ENCODE measurements at regions not wholly inside any gene's neighbourhood (a gene's known extent, or its start where the extent isn't known, plus 50 kb on each side); places are given as distances from the start of the nearest gene placed in this dataset.
"Not testable (repeated sequence)": the region's sequence is repeated elsewhere in the genome, so short reads cannot be mapped to it uniquely, and the experiment has no call there.

- no peaks in the 10 kb centered on the region for H3K9me3 ChIP-seq (ENCODE audit: control insufficient read depth in 2 of 2, low read length in 2 of 2)
- H3K9ac ChIP-seq (ENCODE audit: low read depth in 1 of 2, low read length in 2 of 2): no peak overlapping the region
- no peak overlapping the region for H3K4me3 ChIP-seq (ENCODE audit: low read length in 2 of 2)
- H3K4me1 ChIP-seq (ENCODE audit: control insufficient read depth in 2 of 2, insufficient read depth in 2 of 2, low read length in 2 of 2): no peaks in the 10 kb centered on the region
- no peak overlapping the region for H3K27ac ChIP-seq (ENCODE audit: low read depth in 2 of 2, low read length in 2 of 2)
- H3K27me3 ChIP-seq (ENCODE audit: control insufficient read depth in 2 of 2, insufficient read depth in 2 of 2, low read length in 2 of 2): no peaks in the 10 kb centered on the region
- no peaks in the 10 kb centered on the region for H3K36me3 ChIP-seq (ENCODE audit: control insufficient read depth in 2 of 2, insufficient read depth in 2 of 2, low read length in 2 of 2)
Observed at GRCh38 chr9:17888066-17888465, 309.2 kb downstream of the SH3GL2 start.

GRCh38 chr9:17888964-17889363 lies 310.1 kb downstream of the SH3GL2 start:
- H3K4me3 ChIP-seq (ENCODE audit: low read length in 2 of 2); H3K4me1 ChIP-seq (ENCODE audit: control insufficient read depth in 2 of 2, insufficient read depth in 2 of 2, low read length in 2 of 2); H3K27me3 ChIP-seq (ENCODE audit: control insufficient read depth in 2 of 2, insufficient read depth in 2 of 2, low read length in 2 of 2); H3K9me3 ChIP-seq (ENCODE audit: control insufficient read depth in 2 of 2, low read length in 2 of 2); H3K9ac ChIP-seq (ENCODE audit: low read depth in 1 of 2, low read length in 2 of 2); H3K27ac ChIP-seq (ENCODE audit: low read depth in 2 of 2, low read length in 2 of 2); H3K36me3 ChIP-seq (ENCODE audit: control insufficient read depth in 2 of 2, insufficient read depth in 2 of 2, low read length in 2 of 2): not testable (repeated sequence)

DNA sequence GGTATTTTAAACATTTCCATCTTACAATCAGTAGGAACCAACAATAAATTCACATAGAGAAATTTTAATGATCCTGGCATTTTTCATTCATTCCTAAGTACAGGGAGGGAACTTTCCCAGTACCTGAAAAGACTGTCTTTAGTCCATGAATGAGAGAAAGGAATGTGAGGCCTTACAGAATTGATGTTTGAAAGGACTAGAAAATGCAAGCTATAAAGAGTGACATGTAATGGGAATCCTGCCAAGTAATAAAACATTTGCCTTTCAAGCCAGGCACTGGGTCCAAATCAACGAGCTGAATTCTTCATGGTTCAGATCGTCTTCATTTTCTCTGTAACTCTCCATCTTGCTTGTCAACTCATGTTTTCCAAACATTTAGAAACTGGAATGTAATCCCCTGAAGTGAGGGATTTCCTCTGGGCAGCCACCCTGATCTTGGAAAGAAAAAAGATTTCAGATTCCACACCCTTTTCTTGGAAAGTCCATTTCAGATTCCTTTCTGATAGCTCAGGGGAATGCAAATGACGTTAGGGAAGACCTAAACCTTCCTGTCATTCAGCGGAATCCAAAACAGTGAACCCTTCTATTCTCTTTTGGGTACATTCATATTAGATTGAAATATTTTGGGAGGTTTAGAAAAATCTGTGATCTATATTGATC lies 315.8 kb downstream of the SH3GL2 start:
- no peak overlapping the region for H3K27ac ChIP-seq (ENCODE audit: low read depth in 2 of 2, low read length in 2 of 2)
- H3K9me3 ChIP-seq (ENCODE audit: control insufficient read depth in 2 of 2, low read length in 2 of 2): no peaks in the 10 kb centered on the region
- no peak overlapping the region for H3K4me3 ChIP-seq (ENCODE audit: low read length in 2 of 2)
- H3K9ac ChIP-seq (ENCODE audit: low read depth in 1 of 2, low read length in 2 of 2): no peak overlapping the region
- no peaks in the 10 kb centered on the region for H3K4me1 ChIP-seq (ENCODE audit: control insufficient read depth in 2 of 2, insufficient read depth in 2 of 2, low read length in 2 of 2)
- no peaks in the 10 kb centered on the region for H3K27me3 ChIP-seq (ENCODE audit: control insufficient read depth in 2 of 2, insufficient read depth in 2 of 2, low read length in 2 of 2)
- no peaks in the 10 kb centered on the region for H3K36me3 ChIP-seq (ENCODE audit: control insufficient read depth in 2 of 2, insufficient read depth in 2 of 2, low read length in 2 of 2)

- Histone ChIP-seq H3K9me3 (ENCODE audit: control insufficient read depth in 2 of 2, low read length in 2 of 2) (no peaks in the 10 kb centered on the region), H3K36me3 (ENCODE audit: control insufficient read depth in 2 of 2, insufficient read depth in 2 of 2, low read length in 2 of 2) (no peaks in the 10 kb centered on the region), H3K27ac (ENCODE audit: low read depth in 2 of 2, low read length in 2 of 2) (no peak overlapping the region), H3K4me3 (ENCODE audit: low read length in 2 of 2) (no peak overlapping the region), H3K4me1 (ENCODE audit: control insufficient read depth in 2 of 2, insufficient read depth in 2 of 2, low read length in 2 of 2) (peaks cover 3 to 4% of the 10 kb centered on the region in 2 donors), H3K9ac (ENCODE audit: low read depth in 1 of 2, low read length in 2 of 2) (no peak overlapping the region), H3K27me3 (ENCODE audit: control insufficient read depth in 2 of 2, insufficient read depth in 2 of 2, low read length in 2 of 2) (peaks cover 0 to under 1% of the 10 kb centered on the region in 2 donors)
Observed at GRCh38 chr9:17900606-17901005, 321.7 kb downstream of the SH3GL2 start.

GRCh38 chr9:17905366-17905765 lies 326.5 kb downstream of the SH3GL2 start:
- Histone ChIP-seq H3K27me3 (ENCODE audit: control insufficient read depth in 2 of 2, insufficient read depth in 2 of 2, low read length in 2 of 2) (peaks cover 0 to 4% of the 10 kb centered on the region in 2 donors), H3K27ac (ENCODE audit: low read depth in 2 of 2, low read length in 2 of 2) (peak overlapping the region in 1 of 2 donors; percentile 87), H3K36me3 (ENCODE audit: control insufficient read depth in 2 of 2, insufficient read depth in 2 of 2, low read length in 2 of 2) (no peaks in the 10 kb centered on the region), H3K9ac (ENCODE audit: low read depth in 1 of 2, low read length in 2 of 2) (peak overlapping the region; percentile 47 to 89), H3K4me3 (ENCODE audit: low read length in 2 of 2) (peak overlapping the region; percentile 82 to 83), H3K4me1 (ENCODE audit: control insufficient read depth in 2 of 2, insufficient read depth in 2 of 2, low read length in 2 of 2) (peaks cover 4% of the 10 kb centered on the region in 2 donors), H3K9me3 (ENCODE audit: control insufficient read depth in 2 of 2, low read length in 2 of 2) (no peaks in the 10 kb centered on the region)

DNA sequence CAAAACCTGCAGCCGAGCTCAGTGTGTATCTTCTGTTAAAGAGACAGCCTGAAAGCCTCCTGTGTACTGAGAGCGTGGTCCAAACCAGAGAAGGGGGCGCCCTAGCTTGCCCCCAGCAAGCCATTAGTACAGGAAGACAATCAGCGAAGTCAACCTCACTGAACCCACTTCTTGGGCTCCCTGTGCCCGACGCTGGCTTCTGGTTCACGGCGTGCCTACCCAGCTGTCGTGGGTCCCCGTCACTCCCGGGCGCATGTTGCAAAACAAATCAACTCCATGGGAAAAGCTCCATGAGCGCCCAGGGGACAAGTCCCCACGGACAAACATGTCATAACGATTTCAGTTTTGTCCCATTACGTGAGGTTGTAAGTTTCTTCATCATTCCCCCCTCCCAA lies 326.9 kb downstream of the SH3GL2 start:
- Histone ChIP-seq H3K36me3 (ENCODE audit: control insufficient read depth in 2 of 2, insufficient read depth in 2 of 2, low read length in 2 of 2) (no peaks in the 10 kb centered on the region), H3K9me3 (ENCODE audit: control insufficient read depth in 2 of 2, low read length in 2 of 2) (no peaks in the 10 kb centered on the region), H3K9ac (ENCODE audit: low read depth in 1 of 2, low read length in 2 of 2) (peak overlapping the region; percentile 56 to 89), H3K4me1 (ENCODE audit: control insufficient read depth in 2 of 2, insufficient read depth in 2 of 2, low read length in 2 of 2) (peaks cover 4% of the 10 kb centered on the region in 2 donors), H3K27me3 (ENCODE audit: control insufficient read depth in 2 of 2, insufficient read depth in 2 of 2, low read length in 2 of 2) (peaks cover 0 to 4% of the 10 kb centered on the region in 2 donors), H3K4me3 (ENCODE audit: low read length in 2 of 2) (peak overlapping the region; percentile 82 to 83), H3K27ac (ENCODE audit: low read depth in 2 of 2, low read length in 2 of 2) (peak overlapping the region; percentile 77 to 87)

DNA sequence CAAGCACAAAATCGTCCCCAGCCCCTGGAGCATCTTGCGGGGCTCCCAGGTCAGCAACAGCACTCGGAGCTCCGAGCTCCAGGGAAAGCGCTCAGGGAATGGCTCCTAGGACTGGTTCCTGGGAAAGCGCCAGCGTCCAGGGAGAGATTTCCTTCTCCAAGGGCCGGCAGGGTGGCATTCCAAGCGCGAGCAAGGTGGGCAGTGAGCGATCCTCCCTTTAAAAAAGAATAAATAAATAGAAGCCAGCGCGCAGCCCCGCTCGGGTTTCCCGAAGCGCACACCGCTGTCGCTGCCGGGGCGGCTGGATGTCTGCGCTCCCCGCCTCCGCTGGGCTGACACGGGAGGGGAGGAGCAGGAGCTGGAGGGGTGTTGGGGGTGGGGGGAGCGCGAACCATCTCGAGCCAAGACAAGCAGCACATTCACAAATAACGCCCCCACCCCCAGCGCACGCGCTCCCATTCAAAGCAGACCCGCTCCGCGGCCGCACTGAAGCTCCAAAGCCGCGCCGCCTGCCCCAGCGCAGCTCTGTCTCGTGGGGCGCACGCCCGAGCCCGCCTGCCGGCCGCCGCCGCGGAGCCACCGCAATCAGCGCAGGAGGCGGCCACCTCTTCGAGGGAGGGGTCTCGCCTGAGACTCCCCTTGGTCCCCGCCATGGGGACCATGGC lies 327.4 kb downstream of the SH3GL2 start:
- peak overlapping the region; percentile 86 to 89 for H3K9ac ChIP-seq (ENCODE audit: low read depth in 1 of 2, low read length in 2 of 2)
- no peaks in the 10 kb centered on the region for H3K9me3 ChIP-seq (ENCODE audit: control insufficient read depth in 2 of 2, low read length in 2 of 2)
- H3K36me3 ChIP-seq (ENCODE audit: control insufficient read depth in 2 of 2, insufficient read depth in 2 of 2, low read length in 2 of 2): no peaks in the 10 kb centered on the region
- H3K27ac ChIP-seq (ENCODE audit: low read depth in 2 of 2, low read length in 2 of 2): peak overlapping the region; percentile 77 to 87
- H3K4me3 ChIP-seq (ENCODE audit: low read length in 2 of 2): peak overlapping the region; percentile 82 to 83
- H3K27me3 ChIP-seq (ENCODE audit: control insufficient read depth in 2 of 2, insufficient read depth in 2 of 2, low read length in 2 of 2): peaks cover 0 to 4% of the 10 kb centered on the region in 2 donors
- H3K4me1 ChIP-seq (ENCODE audit: control insufficient read depth in 2 of 2, insufficient read depth in 2 of 2, low read length in 2 of 2): peaks cover 4% of the 10 kb centered on the region in 2 donors

GRCh38 chr9:17906841-17907778 lies 328.2 kb downstream of the SH3GL2 start:
- Histone ChIP-seq H3K4me1 (ENCODE audit: control insufficient read depth in 2 of 2, insufficient read depth in 2 of 2, low read length in 2 of 2) (peaks cover 4% of the 10 kb centered on the region in 2 donors), H3K27me3 (ENCODE audit: control insufficient read depth in 2 of 2, insufficient read depth in 2 of 2, low read length in 2 of 2) (peaks cover 0 to 4% of the 10 kb centered on the region in 2 donors), H3K36me3 (ENCODE audit: control insufficient read depth in 2 of 2, insufficient read depth in 2 of 2, low read length in 2 of 2) (no peaks in the 10 kb centered on the region), H3K4me3 (ENCODE audit: low read length in 2 of 2) (peak overlapping the region; percentile 82 to 83), H3K27ac (ENCODE audit: low read depth in 2 of 2, low read length in 2 of 2) (peak overlapping the region; percentile 77 to 87), H3K9ac (ENCODE audit: low read depth in 1 of 2, low read length in 2 of 2) (peak overlapping the region; percentile 86 to 89), H3K9me3 (ENCODE audit: control insufficient read depth in 2 of 2, low read length in 2 of 2) (no peaks in the 10 kb centered on the region)

DNA sequence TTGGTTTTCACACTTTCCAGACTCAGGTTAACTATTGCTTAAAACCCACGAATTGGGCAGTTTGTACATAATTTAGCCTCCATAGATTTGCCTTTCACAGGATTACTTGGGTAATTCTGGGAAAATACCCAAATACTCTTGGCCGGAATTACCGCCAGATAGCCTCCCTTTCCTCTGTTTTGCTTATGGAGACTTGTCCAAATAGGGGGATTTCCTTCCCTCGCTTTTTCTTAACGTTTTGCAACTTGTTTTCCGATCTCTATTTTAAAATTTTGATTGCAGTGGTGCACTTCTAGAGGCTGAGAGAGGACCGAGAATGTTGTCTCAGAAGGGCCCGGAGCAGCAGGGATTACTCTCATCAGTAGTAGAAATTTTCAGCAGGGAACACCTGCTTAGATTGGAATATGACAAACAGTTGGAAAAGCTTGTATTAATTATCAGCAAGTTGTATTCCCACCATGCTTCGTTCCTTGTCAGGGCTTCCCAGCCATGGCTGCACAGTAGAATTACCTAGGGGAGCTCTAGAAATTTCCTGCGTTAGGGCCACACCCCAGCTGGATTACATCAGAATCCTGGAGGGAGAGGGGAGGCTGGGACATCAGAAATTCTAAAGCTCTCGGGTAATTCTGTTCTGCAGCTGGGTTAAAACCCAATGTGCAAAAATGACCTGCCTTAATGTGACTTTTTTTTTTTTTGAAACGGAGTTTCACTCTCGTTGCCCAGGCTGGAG lies 329.1 kb downstream of the SH3GL2 start:
- Histone ChIP-seq H3K36me3 (ENCODE audit: control insufficient read depth in 2 of 2, insufficient read depth in 2 of 2, low read length in 2 of 2) (no peaks in the 10 kb centered on the region), H3K9me3 (ENCODE audit: control insufficient read depth in 2 of 2, low read length in 2 of 2) (no peaks in the 10 kb centered on the region), H3K9ac (ENCODE audit: low read depth in 1 of 2, low read length in 2 of 2) (peak overlapping the region; percentile 86 to 89), H3K4me1 (ENCODE audit: control insufficient read depth in 2 of 2, insufficient read depth in 2 of 2, low read length in 2 of 2) (peaks cover 4% of the 10 kb centered on the region in 2 donors), H3K27me3 (ENCODE audit: control insufficient read depth in 2 of 2, insufficient read depth in 2 of 2, low read length in 2 of 2) (peaks cover 0 to 4% of the 10 kb centered on the region in 2 donors), H3K4me3 (ENCODE audit: low read length in 2 of 2) (peak overlapping the region; percentile 82 to 83), H3K27ac (ENCODE audit: low read depth in 2 of 2, low read length in 2 of 2) (peak overlapping the region; percentile 77 to 87)

All from mucosa of rectum (tissue), 2 donors.